HCT116 (cell line): ENCODE measurements at regions not wholly inside any gene's neighbourhood (a gene's known extent, or its start where the extent isn't known, plus 50 kb on each side); places are given as distances from the start of the nearest gene placed in this dataset.

Experiments used
- ATAC-seq: fragments of 200-7000 bp; cut with Tn5 transposase; 2 replicates; pipeline ENCODE4 v1.9.1; 2020; ENCODE audit warnings: mild to moderate bottlenecking, moderate library complexity
- BruUV-seq: library from RNA; stranded (reverse); fragments of 400-500 nt; replicated peaks from 2 replicates; lab custom pipeline; 2021; lab: Mats Ljungman, UMichigan
- CTCF ChIA-PET: fragments of 300-600 bp; sonication (Branson Sonifier 250); formaldehyde crosslinking; loops from one replicate; lab custom pipeline; 2021; ENCODE audit warnings: antibody characterized with exemption; lab: Charles Lee
- POLR2A ChIA-PET: fragments of 300-600, 350-600 bp; sonication (Branson Sonifier 250); formaldehyde crosslinking; loops from one replicate; lab custom pipeline; 2021; ENCODE audit warnings: antibody characterized with exemption; lab: Charles Lee
- RAD21 ChIA-PET, 2 experiments: fragments of 300-600 bp; sonication (Branson Sonifier 250); formaldehyde crosslinking; loops; one replicate each; lab custom pipeline; 2023; ENCODE audit warnings: low total read pairs in 2 of 2; ENCODE audit not compliant: uncharacterized antibody in 2 of 2, unreplicated experiment in 2 of 2, low non-redundant PET in 1 of 2; lab: Charles Lee
- DNase-seq: peaks from one replicate; pipeline ENCODE4 v3.0.0-alpha.2; 2010; ENCODE audit warnings: low read depth, low spot score
- H2AFZ ChIP-seq: fragments of 200-600 bp; shearing (Covaris generic), sonication (generic); 2 replicates; pipeline ENCODE4 v1.6.1; 2017; ENCODE audit warnings: low read depth, mixed run types, mixed read lengths, antibody characterized with exemption, low read length; ENCODE audit not compliant: poor library complexity, severe bottlenecking
- H3K27ac ChIP-seq: 2 replicates; pipeline ENCODE4 v1.5.1; 2012; ENCODE audit warnings: low read depth, low read length
- H3K27me3 ChIP-seq: fragments of 200-600 bp; sonication (generic); 2 replicates; pipeline ENCODE4 v1.6.1; 2016; ENCODE audit warnings: mixed run types, low read length, mixed read lengths; ENCODE audit not compliant: insufficient read depth
- H3K36me3 ChIP-seq, 2 experiments: fragments of 200-500 bp in 1 of 2; fragments of 200-600 bp in 1 of 2; sonication (Bioruptor generic) in 1 of 2; sonication (generic) in 1 of 2; 2 replicates each; pipeline versions ENCODE4 v1.5.1 to v1.6.1; 2014 to 2016; ENCODE audit warnings: low read length in 2 of 2, inconsistent platforms in 1 of 2, mixed read lengths in 1 of 2, mixed run types in 1 of 2; ENCODE audit not compliant: insufficient read depth in 2 of 2, control insufficient read depth in 1 of 2
- H3K4me1 ChIP-seq, 2 experiments: fragments of 200-600 bp in 1 of 2; sonication (generic) in 1 of 2; 2 replicates each; pipeline versions ENCODE4 v1.5.1 to v1.6.1; 2012 to 2017; ENCODE audit warnings: low read length in 2 of 2, inconsistent platforms in 1 of 2, mild to moderate bottlenecking in 1 of 2, mixed read lengths in 1 of 2, mixed run types in 1 of 2, moderate library complexity in 1 of 2; ENCODE audit not compliant: insufficient read depth in 2 of 2, control insufficient read depth in 1 of 2
- H3K4me2 ChIP-seq: fragments of 200-600 bp; sonication (generic); 2 replicates; pipeline ENCODE4 v1.6.1; 2017; ENCODE audit warnings: mixed run types, low read length, mixed read lengths
- H3K4me3 ChIP-seq, 2 experiments: fragments of 200-600 bp in 1 of 2; sonication (generic) in 1 of 2; replicated peaks in 1 of 2; 2 replicates each; pipeline ENCODE4 v1.5.1; 2011 to 2016; ENCODE audit warnings: low read length in 2 of 2, control low read depth in 1 of 2, low read depth in 1 of 2, mild to moderate bottlenecking in 1 of 2, mixed read lengths in 1 of 2, mixed run types in 1 of 2
- H3K79me2 ChIP-seq: fragments of 200-600 bp; sonication (generic); 2 replicates; pipeline ENCODE4 v1.6.1; 2017; ENCODE audit warnings: mild to moderate bottlenecking, mixed run types, low read length, moderate library complexity, mixed read lengths; ENCODE audit not compliant: insufficient read depth
- H3K9ac ChIP-seq: fragments of 200-600 bp; sonication (generic); 2 replicates; pipeline ENCODE4 v1.6.1; 2016; ENCODE audit warnings: low read length, mixed read lengths
- H3K9me2 ChIP-seq: fragments of 200-600 bp; sonication (generic), shearing (Covaris generic); 2 replicates; pipeline ENCODE4 v1.6.1; 2017; ENCODE audit warnings: mixed run types, mild to moderate bottlenecking, moderate library complexity; ENCODE audit not compliant: insufficient read depth
- H3K9me3 ChIP-seq, 2 experiments: fragments of 200-500 bp in 1 of 2; fragments of 200-600 bp in 1 of 2; sonication (Bioruptor generic) in 1 of 2; sonication (generic) in 1 of 2; 2 replicates each; pipeline ENCODE4 v1.6.1; 2014 to 2017; ENCODE audit warnings: low read length in 2 of 2, mixed read lengths in 2 of 2, inconsistent platforms in 1 of 2, low read depth in 1 of 2, mild to moderate bottlenecking in 1 of 2, mixed run types in 1 of 2, moderate library complexity in 1 of 2; ENCODE audit not compliant: control insufficient read depth in 1 of 2, insufficient read depth in 1 of 2
- H4K20me1 ChIP-seq: fragments of 200-600 bp; sonication (generic), shearing (Covaris generic); 2 replicates; pipeline ENCODE4 v1.6.1; 2017; ENCODE audit warnings: mixed run types, mild to moderate bottlenecking, moderate library complexity; ENCODE audit not compliant: insufficient read depth
- CBX3 ChIP-seq: IDR thresholded peaks from 2 replicates; pipeline ENCODE4 v1.6.1; 2012; ENCODE audit warnings: low read depth
- CEBPB ChIP-seq: IDR thresholded peaks from 2 replicates; pipeline ENCODE4 v1.6.1; 2012; ENCODE audit warnings: low read depth
- ELF1 ChIP-seq: IDR thresholded peaks from 2 replicates; pipeline ENCODE4 v1.6.1; 2012; ENCODE audit warnings: low read depth, borderline replicate concordance
- POLR2AphosphoS5 ChIP-seq: IDR thresholded peaks from 2 replicates; pipeline ENCODE4 v1.6.1; 2011; ENCODE audit warnings: mild to moderate bottlenecking, low read depth, low read length, moderate library complexity
- RAD21 ChIP-seq: IDR thresholded peaks from 2 replicates; pipeline ENCODE4 v1.6.1; 2012; ENCODE audit warnings: low read depth, mild to moderate bottlenecking
- SP1 ChIP-seq: IDR thresholded peaks from 2 replicates; pipeline ENCODE4 v1.6.1; 2012; ENCODE audit warnings: low read depth
- SRF ChIP-seq: IDR thresholded peaks from 2 replicates; pipeline ENCODE4 v1.6.1; 2012; ENCODE audit warnings: low read depth
- TCF7L2 ChIP-seq: IDR thresholded peaks from 2 replicates; pipeline ENCODE4 v1.7.0; 2011; ENCODE audit warnings: borderline replicate concordance, inconsistent platforms; ENCODE audit not compliant: insufficient read depth, insufficient read length; ENCODE audit errors: extremely low read depth
- YY1 ChIP-seq: IDR thresholded peaks from 2 replicates; pipeline ENCODE4 v1.6.1; 2011; ENCODE audit warnings: low read length, low read depth, moderate library complexity, mild to moderate bottlenecking; ENCODE audit not compliant: insufficient replicate concordance; ENCODE audit errors: extremely low read depth
- ZNF274 ChIP-seq: fragments of 200-500 bp; sonication (Bioruptor generic); IDR thresholded peaks from 2 replicates; pipeline ENCODE4 v1.6.1; 2014; ENCODE audit warnings: mild to moderate bottlenecking, low read depth, low read length, inconsistent platforms
- intact Hi-C: fragments of 100-400 bp; cut with micrococcal nuclease; formaldehyde crosslinking; loops from 2 replicates; pipeline ENCODE4 v1.10.0; 2022
- TF ChIP-seq, protein P1 (sequence below): IDR thresholded peaks from 2 replicates; pipeline ENCODE4 v1.6.1; 2012
- TF ChIP-seq, protein P2 (sequence below): IDR thresholded peaks from 2 replicates; pipeline ENCODE4 v1.6.1; 2012
- TF ChIP-seq, protein P3 (sequence below): IDR thresholded peaks from 2 replicates; pipeline ENCODE4 v1.6.1; 2011; ENCODE audit warnings: mild to moderate bottlenecking, low read length, moderate library complexity; ENCODE audit not compliant: insufficient replicate concordance; ENCODE audit errors: extremely low read depth

DNA sequence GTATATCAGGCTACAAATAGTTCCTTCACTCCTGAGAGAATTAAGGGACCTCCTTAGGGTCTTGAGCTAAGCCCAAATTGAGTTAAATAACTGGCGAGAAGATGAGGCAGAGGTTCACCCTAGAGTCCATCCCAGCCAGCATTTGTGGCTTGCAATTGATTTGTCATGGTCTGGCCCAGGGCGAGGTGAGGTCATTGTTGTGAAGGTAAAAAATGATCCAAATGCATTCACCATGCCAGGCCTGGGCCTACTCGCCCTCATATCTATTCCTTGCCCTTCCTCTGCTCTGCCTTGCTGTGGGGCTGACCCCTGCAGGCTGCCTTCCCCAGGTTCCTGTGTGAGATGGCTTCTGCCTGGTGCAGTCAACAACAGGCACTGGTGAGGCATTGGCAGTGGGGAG is 207.2 kb downstream of the ZNF365 start (continued):
- TF ChIP-seq, protein P1, sequence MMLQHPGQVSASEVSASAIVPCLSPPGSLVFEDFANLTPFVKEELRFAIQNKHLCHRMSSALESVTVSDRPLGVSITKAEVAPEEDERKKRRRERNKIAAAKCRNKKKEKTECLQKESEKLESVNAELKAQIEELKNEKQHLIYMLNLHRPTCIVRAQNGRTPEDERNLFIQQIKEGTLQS, result no peak
- no peak for TF ChIP-seq ZNF274
- no peak for TF ChIP-seq SRF
- TF ChIP-seq ELF1, result no peak

DNA sequence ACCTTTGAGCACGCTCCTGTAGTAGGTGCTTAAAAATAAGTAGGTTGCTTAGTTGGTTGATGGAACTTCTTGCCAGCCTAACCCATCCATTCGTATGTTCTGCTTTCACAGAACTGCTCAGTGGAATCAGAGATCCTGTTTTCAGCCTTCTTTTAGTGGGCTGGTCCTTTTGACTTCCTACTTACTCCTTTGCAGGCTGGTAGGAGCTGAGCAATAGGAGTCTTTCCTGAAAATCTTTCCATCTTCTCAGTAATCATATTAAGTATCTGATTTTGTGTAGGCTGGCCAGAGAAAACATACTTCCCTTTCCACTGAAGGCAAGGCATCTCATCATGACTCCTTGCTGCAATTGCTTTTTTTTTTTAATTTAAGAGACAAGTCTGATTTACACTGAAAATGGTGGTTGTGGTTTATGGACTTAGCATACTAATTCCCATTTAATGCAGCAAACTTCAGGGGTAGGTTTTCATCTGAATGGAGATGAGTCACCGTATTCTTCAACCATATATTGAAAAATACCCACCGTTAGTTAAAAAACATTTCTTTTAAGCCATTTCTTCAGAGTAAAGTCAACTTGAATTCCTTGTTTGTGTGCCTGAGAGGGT is 208.0 kb downstream of the ZNF365 start:
- CTCF ChIA-PET, result no interaction called here

More for the DNA sequence above, 208.0 kb downstream of the ZNF365 start:
- no peaks in the 10 kb centered on the region for H4K20me1 ChIP-seq
- no peaks in the 10 kb centered on the region for H3K9me2 ChIP-seq
- H3K79me2 ChIP-seq, result no peaks in the 10 kb centered on the region
- H3K4me1 ChIP-seq, result no peaks in the 10 kb centered on the region
- DNase-seq, result no peak
- RAD21 ChIA-PET, result no interaction called here
- intact Hi-C loops, result no loop called here
- TF ChIP-seq, protein P2, sequence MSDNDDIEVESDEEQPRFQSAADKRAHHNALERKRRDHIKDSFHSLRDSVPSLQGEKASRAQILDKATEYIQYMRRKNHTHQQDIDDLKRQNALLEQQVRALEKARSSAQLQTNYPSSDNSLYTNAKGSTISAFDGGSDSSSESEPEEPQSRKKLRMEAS, result no peak
- TF ChIP-seq ZNF274 (no peak), SP1 (no peak), TCF7L2 (no peak), RAD21 (no peak), CBX3 (no peak), YY1 (no peak), CEBPB (no peak), POLR2AphosphoS5 (no peak), SRF (no peak)
- TF ChIP-seq, protein P3, sequence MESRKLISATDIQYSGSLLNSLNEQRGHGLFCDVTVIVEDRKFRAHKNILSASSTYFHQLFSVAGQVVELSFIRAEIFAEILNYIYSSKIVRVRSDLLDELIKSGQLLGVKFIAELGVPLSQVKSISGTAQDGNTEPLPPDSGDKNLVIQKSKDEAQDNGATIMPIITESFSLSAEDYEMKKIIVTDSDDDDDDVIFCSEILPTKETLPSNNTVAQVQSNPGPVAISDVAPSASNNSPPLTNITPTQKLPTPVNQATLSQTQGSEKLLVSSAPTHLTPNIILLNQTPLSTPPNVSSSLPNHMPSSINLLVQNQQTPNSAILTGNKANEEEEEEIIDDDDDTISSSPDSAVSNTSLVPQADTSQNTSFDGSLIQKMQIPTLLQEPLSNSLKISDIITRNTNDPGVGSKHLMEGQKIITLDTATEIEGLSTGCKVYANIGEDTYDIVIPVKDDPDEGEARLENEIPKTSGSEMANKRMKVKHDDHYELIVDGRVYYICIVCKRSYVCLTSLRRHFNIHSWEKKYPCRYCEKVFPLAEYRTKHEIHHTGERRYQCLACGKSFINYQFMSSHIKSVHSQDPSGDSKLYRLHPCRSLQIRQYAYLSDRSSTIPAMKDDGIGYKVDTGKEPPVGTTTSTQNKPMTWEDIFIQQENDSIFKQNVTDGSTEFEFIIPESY, result no peak
- no peak overlapping the region for H3K4me2 ChIP-seq
- no peak overlapping the region for H3K4me3 ChIP-seq
- H3K36me3 ChIP-seq, result no peaks in the 10 kb centered on the region
- no peak overlapping the region for H3K9ac ChIP-seq
- H3K27me3 ChIP-seq, result no peaks in the 10 kb centered on the region
- no TSS peak for BruUV-seq
- POLR2A ChIA-PET, result no interaction called here
- no peak for ATAC-seq
- H3K27ac ChIP-seq, result no peak overlapping the region
- H2AFZ ChIP-seq, result no peak overlapping the region
- H3K9me3 ChIP-seq, result no peaks in the 10 kb centered on the region
